OCI-LY1 (cell line): ENCODE measurements at regions not wholly inside any gene's neighbourhood (a gene's known extent, or its start where the extent isn't known, plus 50 kb on each side); places are given as distances from the start of the nearest gene placed in this dataset.

Experiments
- EZH2 ChIP-seq: fragments of 200-600 bp; sonication (generic), shearing (Covaris generic); IDR thresholded peaks from 2 replicates; pipeline ENCODE4 v1.8.0; 2017; ENCODE audit warnings: borderline replicate concordance, mixed run types, mild to moderate bottlenecking, antibody characterized with exemption, low read length, moderate library complexity, mixed read lengths
- TF ChIP-seq, protein P1 (sequence below): fragments of 200-600 bp; sonication (generic), shearing (Covaris generic); IDR thresholded peaks from 2 replicates; pipeline ENCODE4 v1.5.1; 2017; ENCODE audit warnings: mild to moderate bottlenecking, antibody characterized with exemption, low read length, moderate library complexity, mixed read lengths

- TF ChIP-seq EZH2: no peak
- TF ChIP-seq, protein P1, sequence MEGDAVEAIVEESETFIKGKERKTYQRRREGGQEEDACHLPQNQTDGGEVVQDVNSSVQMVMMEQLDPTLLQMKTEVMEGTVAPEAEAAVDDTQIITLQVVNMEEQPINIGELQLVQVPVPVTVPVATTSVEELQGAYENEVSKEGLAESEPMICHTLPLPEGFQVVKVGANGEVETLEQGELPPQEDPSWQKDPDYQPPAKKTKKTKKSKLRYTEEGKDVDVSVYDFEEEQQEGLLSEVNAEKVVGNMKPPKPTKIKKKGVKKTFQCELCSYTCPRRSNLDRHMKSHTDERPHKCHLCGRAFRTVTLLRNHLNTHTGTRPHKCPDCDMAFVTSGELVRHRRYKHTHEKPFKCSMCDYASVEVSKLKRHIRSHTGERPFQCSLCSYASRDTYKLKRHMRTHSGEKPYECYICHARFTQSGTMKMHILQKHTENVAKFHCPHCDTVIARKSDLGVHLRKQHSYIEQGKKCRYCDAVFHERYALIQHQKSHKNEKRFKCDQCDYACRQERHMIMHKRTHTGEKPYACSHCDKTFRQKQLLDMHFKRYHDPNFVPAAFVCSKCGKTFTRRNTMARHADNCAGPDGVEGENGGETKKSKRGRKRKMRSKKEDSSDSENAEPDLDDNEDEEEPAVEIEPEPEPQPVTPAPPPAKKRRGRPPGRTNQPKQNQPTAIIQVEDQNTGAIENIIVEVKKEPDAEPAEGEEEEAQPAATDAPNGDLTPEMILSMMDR: no peak
Measured at GRCh38 chr13:63166345-63166744, 1750.7 kb upstream of the PCDH20 start.
